Panc1 (cell line): ENCODE measurements at regions not wholly inside any gene's neighbourhood (a gene's known extent, or its start where the extent isn't known, plus 50 kb on each side); places are given as distances from the start of the nearest gene placed in this dataset.

Experiments
- ATAC-seq: fragments of 200-7000 bp; cut with Tn5 transposase; 2 replicates; pipeline ENCODE4 v1.9.1; 2020; ENCODE audit warnings: mild to moderate bottlenecking, moderate library complexity
- BruUV-seq: library from RNA; stranded (reverse); fragments of 400-500 nt; replicated peaks from 2 replicates; lab custom pipeline; 2021; lab: Mats Ljungman, UMichigan
- CTCF ChIA-PET: fragments of 300-600 bp; sonication (Branson Sonifier 250); formaldehyde crosslinking; loops from one replicate; lab custom pipeline; 2022; ENCODE audit warnings: antibody characterized with exemption; lab: Charles Lee
- POLR2A ChIA-PET: fragments of 300-600 bp; sonication (Branson Sonifier 250); formaldehyde crosslinking; loops from one replicate; lab custom pipeline; 2022; ENCODE audit warnings: antibody characterized with exemption; lab: Charles Lee
- DNase-seq: peaks from one replicate; pipeline ENCODE4 v3.0.0-alpha.2; 2010; ENCODE audit warnings: low read depth, low spot score
- H3K27ac ChIP-seq: 2 replicates; pipeline ENCODE4 v1.5.1; 2011; ENCODE audit warnings: mild to moderate bottlenecking, low read length, inconsistent platforms
- H3K27me3 ChIP-seq: fragments of 200-500 bp; sonication (Bioruptor generic); 2 replicates; pipeline ENCODE4 v1.6.0; 2014; ENCODE audit warnings: low read length, inconsistent platforms; ENCODE audit not compliant: control insufficient read depth, insufficient read depth
- H3K36me3 ChIP-seq: fragments of 200-500 bp; sonication (Bioruptor generic); 2 replicates; pipeline ENCODE4 v1.5.1; 2014; ENCODE audit warnings: inconsistent platforms, mild to moderate bottlenecking, low read length, moderate library complexity; ENCODE audit not compliant: control insufficient read depth, insufficient read depth
- H3K4me1 ChIP-seq: 2 replicates; pipeline ENCODE4 v1.5.1; 2011; ENCODE audit warnings: inconsistent platforms, mild to moderate bottlenecking, low read length, moderate library complexity; ENCODE audit not compliant: control insufficient read depth, insufficient read depth
- H3K4me3 ChIP-seq, 2 experiments: 2 replicates each; pipeline ENCODE4 v1.5.1; 2011 to 2012; ENCODE audit warnings: low read depth in 2 of 2, low read length in 2 of 2, mild to moderate bottlenecking in 2 of 2, inconsistent platforms in 1 of 2, moderate library complexity in 1 of 2
- H3K9me3 ChIP-seq: fragments of 200-500 bp; sonication (Bioruptor generic); 2 replicates; pipeline ENCODE4 v1.5.1; 2014; ENCODE audit warnings: low read depth, mild to moderate bottlenecking, inconsistent platforms, low read length, moderate library complexity; ENCODE audit not compliant: control insufficient read depth, insufficient read depth
- CTCF ChIP-seq: fragments of 450-650 bp; IDR thresholded peaks from 2 replicates; pipeline ENCODE4 v1.5.1; 2017; ENCODE audit warnings: mild to moderate bottlenecking
- POLR2AphosphoS5 ChIP-seq: IDR thresholded peaks from 2 replicates; pipeline ENCODE4 v1.6.1; 2012; ENCODE audit warnings: mild to moderate bottlenecking, low read depth, low read length, moderate library complexity
- SIN3A ChIP-seq: IDR thresholded peaks from 2 replicates; pipeline ENCODE4 v1.6.1; 2012; ENCODE audit warnings: low read depth, mild to moderate bottlenecking, low read length, moderate library complexity, borderline replicate concordance; ENCODE audit not compliant: insufficient read depth
- TCF7L2 ChIP-seq: IDR thresholded peaks from 2 replicates; pipeline ENCODE4 v1.6.1; 2011; ENCODE audit warnings: mild to moderate bottlenecking, low read depth, low read length, inconsistent platforms
- in situ Hi-C: cut with HindIII; loops from 2 replicates; pipeline ENCODE4 v1.10.0; 2016; ENCODE audit warnings: low sequenced_read_pairs, low pct_unique_long_range_greater_than_20kb
- intact Hi-C: fragments of 100-400 bp; cut with micrococcal nuclease; formaldehyde crosslinking; loops from one replicate; pipeline ENCODE4 v1.10.0; 2022; ENCODE audit not compliant: unreplicated experiment
- TF ChIP-seq, protein P1 (sequence below), 2 experiments: IDR thresholded peaks; 2 replicates each; pipeline ENCODE4 v1.6.1; 2011 to 2012; ENCODE audit warnings: low read depth in 2 of 2, control low read depth in 1 of 2, low read length in 1 of 2, mild to moderate bottlenecking in 1 of 2, moderate library complexity in 1 of 2; ENCODE audit not compliant: insufficient read depth in 1 of 2

- H3K27ac ChIP-seq: no peak overlapping the region
- no peaks in the 10 kb centered on the region for H3K27me3 ChIP-seq
- in situ Hi-C loops (no loop called here), intact Hi-C loops (no loop called here)
- ATAC-seq (no peak), DNase-seq (no peak)
- ChIA-PET POLR2A (no interaction called here), CTCF (no interaction called here)
- H3K4me1 ChIP-seq: no peaks in the 10 kb centered on the region
- no peak overlapping the region for H3K4me3 ChIP-seq
- TF ChIP-seq TCF7L2 (no peak), POLR2AphosphoS5 (no peak), SIN3A (no peak)
- TF ChIP-seq, protein P1, sequence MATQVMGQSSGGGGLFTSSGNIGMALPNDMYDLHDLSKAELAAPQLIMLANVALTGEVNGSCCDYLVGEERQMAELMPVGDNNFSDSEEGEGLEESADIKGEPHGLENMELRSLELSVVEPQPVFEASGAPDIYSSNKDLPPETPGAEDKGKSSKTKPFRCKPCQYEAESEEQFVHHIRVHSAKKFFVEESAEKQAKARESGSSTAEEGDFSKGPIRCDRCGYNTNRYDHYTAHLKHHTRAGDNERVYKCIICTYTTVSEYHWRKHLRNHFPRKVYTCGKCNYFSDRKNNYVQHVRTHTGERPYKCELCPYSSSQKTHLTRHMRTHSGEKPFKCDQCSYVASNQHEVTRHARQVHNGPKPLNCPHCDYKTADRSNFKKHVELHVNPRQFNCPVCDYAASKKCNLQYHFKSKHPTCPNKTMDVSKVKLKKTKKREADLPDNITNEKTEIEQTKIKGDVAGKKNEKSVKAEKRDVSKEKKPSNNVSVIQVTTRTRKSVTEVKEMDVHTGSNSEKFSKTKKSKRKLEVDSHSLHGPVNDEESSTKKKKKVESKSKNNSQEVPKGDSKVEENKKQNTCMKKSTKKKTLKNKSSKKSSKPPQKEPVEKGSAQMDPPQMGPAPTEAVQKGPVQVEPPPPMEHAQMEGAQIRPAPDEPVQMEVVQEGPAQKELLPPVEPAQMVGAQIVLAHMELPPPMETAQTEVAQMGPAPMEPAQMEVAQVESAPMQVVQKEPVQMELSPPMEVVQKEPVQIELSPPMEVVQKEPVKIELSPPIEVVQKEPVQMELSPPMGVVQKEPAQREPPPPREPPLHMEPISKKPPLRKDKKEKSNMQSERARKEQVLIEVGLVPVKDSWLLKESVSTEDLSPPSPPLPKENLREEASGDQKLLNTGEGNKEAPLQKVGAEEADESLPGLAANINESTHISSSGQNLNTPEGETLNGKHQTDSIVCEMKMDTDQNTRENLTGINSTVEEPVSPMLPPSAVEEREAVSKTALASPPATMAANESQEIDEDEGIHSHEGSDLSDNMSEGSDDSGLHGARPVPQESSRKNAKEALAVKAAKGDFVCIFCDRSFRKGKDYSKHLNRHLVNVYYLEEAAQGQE (IDR thresholded peaks at IDR 0.05; ENCODE audit: insufficient read depth in 1 of 2, low read depth in 2 of 2, low read length in 1 of 2): no peak
- no peaks in the 10 kb centered on the region for H3K36me3 ChIP-seq
- H3K9me3 ChIP-seq: no peaks in the 10 kb centered on the region
- BruUV-seq: no TSS peak
Measured at GRCh38 chr6:68476611-68477010, 158.5 kb upstream of the ADGRB3 start.

DNA sequence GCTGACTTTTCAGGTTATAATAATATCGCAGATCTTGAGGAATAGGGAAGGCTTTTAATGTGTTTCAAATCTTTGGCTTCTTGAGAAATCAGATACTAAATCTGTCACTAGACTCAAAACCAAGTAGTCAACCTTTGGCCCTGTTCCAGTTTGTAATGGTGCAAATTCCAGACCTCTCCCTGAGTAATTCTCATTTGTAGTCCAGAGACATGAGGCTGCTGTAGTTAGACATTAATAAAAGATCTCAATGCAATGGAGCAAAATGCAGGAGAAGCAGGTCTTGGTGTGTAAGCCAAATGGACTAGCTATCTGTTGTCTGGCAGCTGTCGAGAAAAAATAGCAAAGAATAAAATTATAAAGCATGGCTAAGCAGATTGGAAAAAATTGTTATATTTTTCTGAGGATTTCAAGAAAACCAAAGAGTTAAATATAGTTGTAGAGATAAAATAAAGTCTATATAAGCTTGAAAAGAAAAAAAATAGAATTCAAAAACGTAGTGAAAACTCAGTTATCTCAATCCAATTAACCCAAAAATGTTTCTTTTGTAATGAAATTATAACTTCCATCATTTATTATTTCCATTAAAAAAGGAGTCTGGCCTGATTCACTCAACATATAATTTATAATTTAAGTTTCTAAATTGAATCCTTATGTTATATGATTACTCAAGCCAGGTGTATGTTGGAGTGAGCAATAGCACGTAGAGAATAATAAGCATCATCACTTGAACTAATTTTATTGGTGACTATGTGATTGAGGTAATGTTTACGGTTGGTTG is 161.5 kb upstream of the ADGRB3 start:
- Histone ChIP-seq H3K4me3 (no peak overlapping the region), H3K36me3 (no peaks in the 10 kb centered on the region), H3K27ac (no peak overlapping the region), H3K9me3 (no peaks in the 10 kb centered on the region), H3K27me3 (no peaks in the 10 kb centered on the region), H3K4me1 (no peaks in the 10 kb centered on the region)
- ChIA-PET POLR2A (no interaction called here), CTCF (no interaction called here)
- in situ Hi-C loops: no loop called here
- no TSS peak for BruUV-seq
- intact Hi-C loops: no loop called here
- TF ChIP-seq POLR2AphosphoS5 (no peak), TCF7L2 (no peak)
- no peak for DNase-seq
- ATAC-seq: no peak

DNA sequence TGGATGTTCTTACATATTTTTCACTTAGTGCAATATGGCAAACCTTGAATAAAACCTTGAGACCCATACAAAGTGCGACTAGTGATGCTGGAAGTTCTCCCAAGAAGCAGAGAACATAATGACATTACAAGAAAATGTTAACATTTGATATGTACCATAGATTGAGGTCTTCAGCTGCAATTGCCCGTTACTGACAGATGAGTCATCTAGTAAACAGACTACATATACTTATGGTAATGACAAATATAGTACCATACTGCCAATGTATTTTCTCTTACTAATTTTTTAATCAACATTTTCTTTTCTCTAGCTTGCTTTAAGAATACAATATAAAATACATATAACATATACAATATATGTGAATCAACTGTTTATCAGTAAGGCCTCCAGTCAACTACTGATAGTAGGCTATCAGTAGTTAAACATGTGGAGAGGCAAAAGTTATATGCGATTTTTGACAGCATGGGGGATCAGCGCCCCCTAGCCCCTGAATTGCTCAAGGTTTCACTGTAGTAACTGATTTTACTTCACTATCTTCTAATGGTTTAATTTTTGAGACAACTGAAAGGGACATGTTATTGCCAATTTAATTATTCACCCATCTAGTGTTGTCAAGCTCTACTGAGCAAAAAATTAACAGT is 166.7 kb upstream of the ADGRB3 start:
- intact Hi-C loops: no loop called here
- DNase-seq (no peak), ATAC-seq (no peak)
- H3K4me1 ChIP-seq: no peaks in the 10 kb centered on the region
- BruUV-seq: no TSS peak
- H3K9me3 ChIP-seq: no peaks in the 10 kb centered on the region
- ChIA-PET POLR2A (interaction anchor here (0.5 kb wide), 1 partner anchor 47 kb away, joined by 3 read pairs; no protein-coding TSS in a partner anchor), CTCF (no interaction called here)
- no peak overlapping the region for H3K27ac ChIP-seq
- in situ Hi-C loops: no loop called here
- TF ChIP-seq TCF7L2 (no peak), POLR2AphosphoS5 (no peak), CTCF (peak; percentile 49; the same call in 1 of the 2 replicates)
- TF ChIP-seq, protein P1 (IDR thresholded peaks at IDR 0.05; ENCODE audit: insufficient read depth in 1 of 2, low read depth in 2 of 2, low read length in 1 of 2): no peak
- H3K4me3 ChIP-seq: no peak overlapping the region
- H3K27me3 ChIP-seq: no peaks in the 10 kb centered on the region
- H3K36me3 ChIP-seq: no peaks in the 10 kb centered on the region
